Thyroid gland (tissue), 4 donors: ENCODE measurements at regions not wholly inside any gene's neighbourhood (a gene's known extent, or its start where the extent isn't known, plus 50 kb on each side); places are given as distances from the start of the nearest gene placed in this dataset.

Experiments used
- DNase-seq, 2 donors: peaks; one replicate each; pipeline ENCODE4 v3.0.0-alpha.2; 2019
- H3K27ac ChIP-seq, 3 donors: fragments of 200-600 bp; sonication (generic); 1 replicate in 2 of 3; 2 replicates in 1 of 3; pipeline ENCODE4 v1.5.1; 2016 to 2019; ENCODE audit warnings: mild to moderate bottlenecking in 1 of 3, moderate library complexity in 1 of 3
- H3K27me3 ChIP-seq: fragments of 200-600 bp; sonication (generic); one replicate; pipeline ENCODE4 v1.5.1; 2019
- H3K36me3 ChIP-seq, 2 donors: fragments of 200-600 bp; sonication (generic); one replicate each; pipeline ENCODE4 v1.5.1; 2016 to 2019
- H3K4me1 ChIP-seq, 2 donors: fragments of 200-600 bp; sonication (generic); one replicate each; pipeline ENCODE4 v1.5.1; 2017 to 2019
- H3K4me3 ChIP-seq, 3 donors: fragments of 200-600 bp; sonication (generic); replicated peaks in 1 of 3; 1 replicate in 2 of 3; 2 replicates in 1 of 3; pipeline ENCODE4 v1.5.1; 2016; ENCODE audit warnings: mild to moderate bottlenecking in 1 of 3
- H3K9me3 ChIP-seq: fragments of 200-600 bp; sonication (generic); one replicate; pipeline ENCODE4 v1.5.1; 2017
- CTCF ChIP-seq, 6 experiments: fragments of 200-600 bp in 3 of 6; fragments of 450-650 bp in 3 of 6; sonication (generic) in 3 of 6; IDR thresholded peaks; one replicate each; pipeline ENCODE4 v1.5.1; 2016 to 2019; ENCODE audit warnings: antibody characterized with exemption in 6 of 6, mild to moderate bottlenecking in 2 of 6, inconsistent platforms in 1 of 6, moderate library complexity in 1 of 6
- POLR2A ChIP-seq, 2 donors: fragments of 450-650 bp; IDR thresholded peaks; one replicate each; pipeline ENCODE4 v1.6.1; 2017; ENCODE audit warnings: antibody characterized with exemption in 2 of 2, mild to moderate bottlenecking in 2 of 2, moderate library complexity in 1 of 2
- WGBS, 2 donors: methylation state at CpG; one replicate each; pipeline ENCODE4 v1.1.5; 2017; 5-methylcytosine and 5-hydroxymethylcytosine counted together
- intact Hi-C: fragments of 100-400 bp; cut with DNase I; formaldehyde crosslinking; loops from one replicate; pipeline ENCODE4 v1.15.1; 2023

GRCh38 chr1:219398815-219399396 is 214.0 kb downstream of the ZC3H11B start:
- no peaks in the 10 kb centered on the region for H3K27me3 ChIP-seq
- H3K4me1 ChIP-seq, result no peaks in the 10 kb centered on the region
- TF ChIP-seq POLR2A (IDR thresholded peaks at IDR 0.05) (no peak), CTCF (IDR thresholded peaks at IDR 0.05) (no peak)
- H3K4me3 ChIP-seq, result no peak overlapping the region
- intact Hi-C loops, result no loop called here
- no peaks in the 10 kb centered on the region for H3K36me3 ChIP-seq
- H3K27ac ChIP-seq, result no peak overlapping the region
- H3K9me3 ChIP-seq, result no peaks in the 10 kb centered on the region
- no peak for DNase-seq
- WGBS, 2 donors, result 75 to 81% methylated on average over 2 of the region's 2 CpGs

- no peak overlapping the region for H3K27ac ChIP-seq
- TF ChIP-seq POLR2A (IDR thresholded peaks at IDR 0.05), result no peak
- TF ChIP-seq CTCF (IDR thresholded peaks at IDR 0.05), result no peak
- no peaks in the 10 kb centered on the region for H3K9me3 ChIP-seq
- no peaks in the 10 kb centered on the region for H3K36me3 ChIP-seq
- no peak overlapping the region for H3K4me3 ChIP-seq
- H3K27me3 ChIP-seq, result no peaks in the 10 kb centered on the region
- no peaks in the 10 kb centered on the region for H3K4me1 ChIP-seq
- intact Hi-C loops, result no loop called here
- 53 to 55% methylated on average over 1 of the region's 1 CpG for WGBS, 2 donors
- no peak for DNase-seq
Observed at GRCh38 chr1:219397511-219397910, 215.4 kb downstream of the ZC3H11B start.

GRCh38 chr1:219391297-219391696 is 217.6 kb downstream of the LYPLAL1 start:
- H3K9me3 ChIP-seq, result no peaks in the 10 kb centered on the region
- H3K4me1 ChIP-seq, result no peaks in the 10 kb centered on the region
- no peak for DNase-seq
- TF ChIP-seq POLR2A (IDR thresholded peaks at IDR 0.05) (no peak), CTCF (IDR thresholded peaks at IDR 0.05) (no peak)
- no peak overlapping the region for H3K4me3 ChIP-seq
- no peak overlapping the region for H3K27ac ChIP-seq
- H3K27me3 ChIP-seq, result no peaks in the 10 kb centered on the region
- intact Hi-C loops, result no loop called here
- no peaks in the 10 kb centered on the region for H3K36me3 ChIP-seq

- no peak for TF ChIP-seq POLR2A (IDR thresholded peaks at IDR 0.05)
- TF ChIP-seq CTCF (IDR thresholded peaks at IDR 0.05), result no peak
- Histone ChIP-seq H3K9me3 (no peaks in the 10 kb centered on the region), H3K4me1 (no peaks in the 10 kb centered on the region), H3K4me3 (no peak overlapping the region), H3K27me3 (no peaks in the 10 kb centered on the region), H3K36me3 (no peaks in the 10 kb centered on the region), H3K27ac (no peak overlapping the region)
- DNase-seq, result no peak
- WGBS, 2 donors, result 76 to 92% methylated on average over 1 of the region's 1 CpG
- intact Hi-C loops, result no loop called here
Observed at GRCh38 chr1:219387211-219387610, 213.5 kb downstream of the LYPLAL1 start.

- H3K4me3 ChIP-seq, result no peak overlapping the region
- TF ChIP-seq CTCF (IDR thresholded peaks at IDR 0.05) (peak in 4 of 6 experiments; percentile 29 to 66 (median 63)), POLR2A (IDR thresholded peaks at IDR 0.05) (no peak)
- no peaks in the 10 kb centered on the region for H3K27me3 ChIP-seq
- 50 to 52% methylated on average over 3 of the region's 3 CpGs for WGBS, 2 donors
- intact Hi-C loops, result no loop called here
- H3K9me3 ChIP-seq, result no peaks in the 10 kb centered on the region
- no peaks in the 10 kb centered on the region for H3K4me1 ChIP-seq
- H3K36me3 ChIP-seq, result no peaks in the 10 kb centered on the region
- DNase-seq, result peak; percentile 25 to 58
- no peak overlapping the region for H3K27ac ChIP-seq
Observed at GRCh38 chr1:219385787-219386427, 212.2 kb downstream of the LYPLAL1 start.
